ENCODE measurements at regions not wholly inside any gene's neighbourhood (a gene's known extent, or its start where the extent isn't known, plus 50 kb on each side); places are given as distances from the start of the nearest gene placed in this dataset.

DNA sequence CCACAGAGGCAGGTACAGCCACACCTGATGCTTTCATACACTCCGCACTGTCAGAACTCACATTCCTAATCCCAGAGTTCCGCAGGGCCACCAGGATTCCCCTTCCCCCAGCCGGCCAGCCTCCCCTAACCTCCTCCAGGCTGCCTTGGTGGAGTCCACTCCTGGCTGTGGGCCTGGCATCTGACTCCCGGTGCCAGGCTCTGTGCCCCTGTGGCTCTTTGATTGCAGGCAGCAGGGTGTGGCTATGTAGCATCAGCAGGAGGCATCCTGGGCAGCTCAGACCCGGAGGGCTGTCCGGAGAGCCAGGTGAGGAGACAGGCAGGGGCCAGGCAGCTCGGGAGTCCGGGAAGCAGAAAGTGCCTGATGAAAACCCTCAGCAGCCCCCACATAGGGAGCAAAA lies 1432.9 kb downstream of the BRD1 start:
- TF ChIP-seq CTCF (IDR thresholded peaks at IDR 0.05): no peak
- TF ChIP-seq EZH2 (IDR thresholded peaks at IDR 0.05; ENCODE audit: borderline replicate concordance, insufficient read depth, low read depth, low read length, poor library complexity, severe bottlenecking): no peak
